SKM-1 treated with dmso at 0.1 percent for 144 hours (cell line): ENCODE measurements at regions not wholly inside any gene's neighbourhood (a gene's known extent, or its start where the extent isn't known, plus 50 kb on each side); places are given as distances from the start of the nearest gene placed in this dataset.

Experiments
- DNase-seq: peaks from one replicate; lab custom pipeline; 2025; ENCODE audit not compliant: unreplicated experiment; lab: John Stamatoyannopoulos, UW

DNA sequence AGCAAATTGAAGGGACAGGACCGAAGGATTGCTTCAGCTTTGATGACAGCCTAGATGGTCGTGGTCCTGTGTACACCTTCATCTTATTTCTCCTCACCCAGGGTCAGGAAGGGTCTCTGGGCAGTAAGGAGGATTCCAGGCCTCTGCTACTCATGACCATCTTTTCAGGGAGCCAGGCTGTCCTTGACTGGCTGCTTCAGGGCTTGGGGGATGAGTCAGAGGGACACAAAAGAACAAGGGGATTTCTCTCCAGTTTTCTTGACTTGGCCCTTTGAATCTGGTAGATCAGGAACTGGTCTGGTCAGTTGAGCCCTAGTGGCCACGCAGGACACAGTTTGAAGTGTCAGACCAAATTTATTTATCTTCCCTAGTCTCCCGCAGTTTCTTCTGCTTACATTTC, 402.1 kb upstream of the CHD6 start:
- no peak for DNase-seq

DNA sequence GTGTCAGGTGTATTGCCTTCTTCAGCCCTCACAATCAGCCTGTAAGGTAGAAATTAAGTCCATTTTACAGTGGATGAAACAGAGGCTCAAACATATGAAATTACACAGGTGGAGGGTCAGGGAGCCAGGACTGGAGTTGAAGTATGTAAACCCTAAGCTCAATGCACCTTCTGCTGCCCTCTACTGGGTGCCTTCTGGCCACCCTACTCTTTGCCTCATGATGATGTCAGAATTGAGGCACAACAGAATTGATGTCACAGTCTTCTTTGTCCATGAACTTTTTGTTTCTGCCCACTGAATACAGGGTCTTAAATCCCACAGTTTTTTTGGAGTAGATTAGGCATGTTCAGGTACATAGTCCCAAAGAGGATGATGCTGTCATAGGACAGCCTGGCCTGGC, 400.8 kb upstream of the CHD6 start:
- no peak for DNase-seq

DNA sequence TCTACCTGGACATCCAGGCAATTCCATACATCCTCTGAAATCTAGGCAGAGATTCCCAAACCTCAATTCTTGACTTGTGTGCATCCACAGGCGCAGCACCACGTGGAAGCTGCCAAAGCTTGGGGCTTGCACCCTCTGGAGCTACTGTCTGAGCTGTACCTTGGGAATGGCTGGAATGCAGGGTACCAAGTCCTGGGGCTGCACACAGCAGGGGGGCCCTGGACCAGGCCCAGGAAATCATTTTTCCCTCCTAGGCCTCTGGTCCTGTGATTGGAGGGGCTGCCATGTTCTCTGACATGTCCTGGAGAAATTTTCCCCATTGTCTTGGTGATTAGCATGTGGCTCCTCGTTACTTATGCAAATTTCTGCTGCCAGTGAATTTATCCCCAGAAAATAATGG, 391.9 kb upstream of the CHD6 start:
- no peak for DNase-seq

DNA sequence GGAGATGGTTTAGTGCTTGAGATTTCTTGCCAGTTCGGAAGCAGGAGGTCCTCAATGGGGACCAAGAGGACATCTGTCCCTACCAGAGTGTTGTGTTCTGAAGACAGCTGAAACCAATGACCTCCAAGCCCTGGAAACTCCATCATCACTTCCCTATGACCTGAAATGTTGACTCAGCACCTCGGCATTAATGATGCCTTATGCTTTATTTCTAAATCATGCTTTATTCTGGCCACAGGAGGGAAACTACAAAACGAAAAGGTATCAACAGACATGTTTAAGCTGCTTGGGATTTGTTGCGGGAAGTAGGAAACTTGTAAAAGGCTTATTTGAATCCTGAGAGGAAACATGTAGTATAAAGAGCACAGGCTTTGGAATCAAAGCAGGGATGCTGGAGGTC, 389.1 kb upstream of the CHD6 start:
- DNase-seq = no peak

DNA sequence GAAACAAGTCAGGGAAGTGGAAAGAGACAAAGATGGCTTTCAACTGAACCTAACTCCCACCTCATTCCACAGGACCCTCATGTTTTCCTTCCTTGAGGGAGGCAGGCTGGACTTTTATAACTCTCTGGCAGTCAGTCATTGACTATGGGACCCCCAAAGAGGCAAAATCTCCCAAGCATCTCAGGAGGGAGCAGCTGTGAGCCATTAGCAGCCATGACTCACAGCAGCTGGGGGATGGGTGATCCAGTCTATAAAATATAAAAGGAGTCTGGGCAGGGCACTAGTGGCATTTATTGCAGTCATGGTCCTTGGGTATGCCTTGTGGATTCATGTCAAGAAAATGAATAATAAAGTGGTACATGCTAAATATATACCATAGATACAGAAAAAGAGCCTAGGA, 387.0 kb upstream of the CHD6 start:
- no peak for DNase-seq

DNA sequence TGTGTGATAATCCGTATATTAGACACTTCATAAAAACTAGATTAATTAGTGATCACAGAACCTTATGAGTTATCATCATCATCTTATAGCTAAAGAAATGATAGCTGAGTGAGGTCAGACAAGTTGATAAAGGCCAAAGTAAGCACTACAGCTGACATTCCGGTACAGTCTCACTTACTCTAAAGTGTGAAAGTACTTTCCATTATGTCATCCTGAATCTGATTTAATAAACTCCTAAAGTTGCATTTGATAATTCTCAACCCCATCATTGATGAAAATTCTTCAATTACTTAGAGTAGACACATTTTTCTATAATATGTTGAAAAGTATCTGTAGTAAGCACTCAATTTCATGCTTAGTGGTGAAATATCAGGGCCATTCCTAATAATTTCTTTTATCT, 385.2 kb upstream of the CHD6 start:
- no peak for DNase-seq

DNA sequence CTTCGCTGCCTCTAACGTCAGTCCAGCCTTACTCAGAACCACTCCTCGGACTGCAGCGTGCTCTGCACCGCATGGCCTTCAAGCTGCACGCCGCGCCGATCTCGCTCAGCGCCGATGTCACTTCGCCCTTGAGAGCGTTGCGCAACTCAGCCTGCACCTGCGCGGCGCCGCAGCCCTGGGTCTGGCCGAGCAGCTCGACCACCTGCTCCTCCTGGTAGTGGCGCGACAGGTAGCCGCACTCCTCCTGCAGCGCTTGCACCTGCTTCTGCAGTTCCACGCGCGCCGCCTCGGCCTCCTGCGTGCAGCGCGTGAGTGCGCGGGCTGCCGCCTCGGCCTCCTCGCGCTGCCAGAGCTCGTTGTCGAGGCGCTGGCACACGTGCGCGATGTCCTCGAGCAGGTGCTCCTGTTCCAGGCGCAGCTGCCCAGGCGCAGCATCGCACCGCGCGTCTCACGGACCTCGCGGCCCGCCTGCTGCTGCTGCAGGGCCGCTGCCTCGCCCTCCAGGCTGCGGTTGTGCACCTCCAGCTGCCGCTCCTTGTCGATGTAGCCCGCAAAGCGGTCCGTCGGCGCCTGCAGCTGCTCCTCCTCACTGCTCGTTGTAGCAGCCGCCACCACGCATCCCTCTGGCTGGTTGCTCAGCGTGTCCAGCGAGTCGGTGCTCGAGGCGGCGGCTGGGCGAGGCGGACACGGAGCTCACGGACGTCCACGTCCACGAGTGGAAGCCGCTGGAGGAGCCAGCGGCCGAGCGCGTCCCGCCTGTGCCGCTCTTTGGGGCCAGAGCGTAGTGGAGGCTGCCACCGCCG, 380.6 kb upstream of the CHD6 start:
- no peak for DNase-seq

DNA sequence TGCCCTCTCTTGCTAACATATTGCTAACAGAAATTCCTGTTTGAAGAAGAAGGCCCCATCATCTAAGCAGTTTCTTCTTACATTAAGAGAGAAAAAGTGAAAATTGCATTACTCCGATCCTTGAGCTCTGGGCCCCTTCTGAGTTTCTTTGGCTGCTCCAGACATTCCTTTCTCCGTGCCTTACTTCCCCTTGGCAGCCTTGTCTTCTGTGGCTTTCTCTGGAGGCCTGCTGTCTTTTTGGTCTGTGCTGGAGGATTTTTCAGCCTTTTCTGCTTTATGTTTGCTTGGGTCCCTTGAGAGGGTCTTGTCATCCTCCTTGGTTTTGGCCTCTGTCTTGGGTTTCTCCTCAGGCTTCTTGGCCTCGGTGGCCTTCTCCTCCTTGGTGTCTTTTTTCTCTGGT, 378.8 kb upstream of the CHD6 start:
- DNase-seq = no peak

DNA sequence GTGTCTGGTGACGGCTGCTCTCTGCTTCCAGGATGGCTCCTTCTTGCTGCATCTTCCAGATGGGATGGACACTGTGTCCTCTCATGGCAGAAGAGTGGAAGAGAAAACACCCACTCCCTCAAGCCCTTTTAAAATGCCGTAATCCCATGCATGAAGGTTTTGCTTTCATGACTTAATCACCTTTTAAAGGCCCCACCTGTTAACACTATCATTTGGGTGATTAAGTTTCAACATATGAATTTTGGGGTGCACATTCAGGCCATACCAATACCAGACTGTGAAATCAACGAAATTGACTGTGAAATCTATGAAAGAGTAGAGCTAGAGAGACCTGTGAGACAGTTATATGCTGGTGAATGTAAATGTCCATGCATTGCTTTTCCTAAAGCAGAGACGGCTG, 374.3 kb upstream of the CHD6 start:
- DNase-seq = no peak

DNA sequence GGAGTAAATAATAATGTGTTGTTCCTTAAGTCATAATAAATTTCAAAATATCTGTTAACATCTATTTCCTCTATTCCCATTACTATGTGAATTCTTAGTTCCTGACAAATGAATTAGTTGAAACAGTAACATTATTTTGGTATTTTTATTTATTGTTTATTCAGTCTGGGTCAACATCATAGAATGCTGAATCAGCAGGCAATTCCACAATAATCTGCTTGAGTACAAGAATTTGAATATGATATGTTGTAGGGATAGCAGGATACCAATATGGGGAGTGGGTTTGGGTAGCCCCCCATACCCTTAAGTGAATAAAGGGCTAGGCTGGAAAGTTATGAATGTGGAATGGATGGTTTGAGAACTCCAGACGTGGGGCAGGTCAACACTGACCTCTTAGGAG, 373.2 kb upstream of the CHD6 start:
- DNase-seq = no peak

DNA sequence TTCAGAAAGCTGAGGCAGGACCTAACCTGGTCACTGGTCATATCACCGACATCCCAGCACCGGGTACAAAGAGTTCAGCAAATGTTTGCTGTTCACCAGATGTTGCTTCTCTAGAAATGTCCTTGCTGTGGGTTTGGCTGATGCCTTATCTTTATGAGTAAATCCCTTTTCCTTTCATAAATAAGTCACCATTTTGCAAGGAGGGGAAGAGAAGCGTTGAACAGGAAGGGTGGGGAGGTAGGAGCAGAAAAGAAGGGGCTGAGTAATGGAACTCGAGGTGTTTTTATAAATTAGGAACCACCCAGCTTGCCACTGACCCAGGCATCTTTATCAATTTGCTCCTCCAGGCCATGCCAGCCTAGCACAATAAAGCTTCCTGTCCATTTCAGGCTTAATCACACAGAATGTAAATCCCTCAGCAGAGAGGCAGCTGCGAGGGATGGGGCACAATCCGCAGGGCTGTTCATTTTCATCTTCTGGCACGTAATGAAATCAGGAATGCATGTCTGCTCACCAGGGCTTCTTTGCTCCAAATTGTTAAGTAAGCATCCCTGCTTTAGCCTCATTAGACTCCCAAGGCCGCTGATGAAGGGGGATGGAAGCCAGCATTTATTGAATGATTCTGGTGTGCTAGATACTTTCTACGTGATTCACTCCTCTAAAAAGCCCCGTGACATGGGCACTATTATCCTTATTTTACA, 371.9 kb upstream of the CHD6 start:
- DNase-seq = no peak

DNA sequence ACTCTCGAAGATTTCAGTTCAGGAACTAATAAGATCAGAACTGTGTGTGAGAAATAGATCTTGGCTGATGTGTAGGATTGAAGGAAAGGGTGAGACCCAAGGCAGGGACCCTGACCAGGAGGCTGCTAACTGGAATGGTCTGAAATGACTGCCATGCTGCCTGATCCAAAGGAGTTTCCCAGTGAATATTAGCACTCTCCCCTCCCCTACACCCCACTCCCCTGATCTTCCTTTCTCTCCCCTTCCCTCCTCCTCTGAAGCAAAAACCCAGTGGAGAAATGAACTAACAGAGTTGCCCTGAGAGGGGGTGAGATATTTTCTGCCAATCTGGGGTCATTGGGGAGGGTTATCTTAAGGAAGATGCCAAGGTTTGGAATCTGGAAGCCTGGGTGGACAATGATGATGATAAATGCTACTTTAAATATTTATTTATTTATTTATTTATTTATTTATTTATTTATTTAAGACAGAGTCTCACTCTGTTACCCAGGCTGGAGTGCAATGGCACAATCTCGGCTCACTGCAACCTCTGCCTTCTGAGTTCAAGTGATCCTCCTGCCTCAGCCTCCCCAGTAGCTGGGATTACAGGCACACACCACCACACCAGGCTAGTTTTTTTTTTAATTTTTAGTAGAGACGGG, 371.0 kb upstream of the CHD6 start:
- no peak for DNase-seq

DNA sequence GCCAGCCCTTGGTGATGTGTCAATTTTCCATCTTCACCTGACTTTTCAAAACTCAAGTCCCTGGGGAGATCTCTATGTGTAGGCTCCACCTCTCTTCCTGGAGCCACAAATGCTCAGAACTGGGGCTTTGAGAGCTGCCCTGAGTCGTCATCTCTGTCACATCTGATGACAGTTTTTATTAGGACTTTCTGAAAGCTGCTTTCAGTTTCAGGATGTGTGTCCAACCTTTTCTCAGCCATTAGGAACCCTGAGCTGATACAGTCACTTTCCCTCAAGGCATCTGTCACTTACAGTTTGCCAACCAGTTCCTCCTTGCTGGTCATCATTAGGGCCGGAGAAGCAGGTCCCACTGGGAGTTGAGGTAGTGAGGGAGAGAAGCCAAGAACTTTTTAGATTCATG, 365.9 kb upstream of the CHD6 start:
- DNase-seq = no peak

DNA sequence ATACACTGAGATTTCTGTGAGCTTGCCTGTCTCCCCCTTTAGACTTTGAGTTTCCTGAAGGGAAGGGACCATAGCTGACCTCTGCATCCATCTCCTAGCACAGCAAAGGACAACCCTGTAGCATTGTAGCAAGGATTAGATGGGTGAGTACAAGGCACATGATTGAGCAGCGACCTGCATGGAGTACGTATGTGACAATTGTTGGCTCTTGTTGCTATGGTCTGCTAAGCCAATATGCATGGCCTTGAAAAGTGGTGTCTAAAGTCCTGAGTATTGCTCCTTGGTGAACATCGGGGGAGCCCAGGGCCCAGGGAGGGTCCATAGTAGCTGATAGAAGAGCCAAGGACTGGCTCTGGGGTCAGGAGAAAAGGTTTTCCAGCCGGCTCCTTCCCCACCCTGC, 365.0 kb upstream of the CHD6 start:
- DNase-seq = no peak

DNA sequence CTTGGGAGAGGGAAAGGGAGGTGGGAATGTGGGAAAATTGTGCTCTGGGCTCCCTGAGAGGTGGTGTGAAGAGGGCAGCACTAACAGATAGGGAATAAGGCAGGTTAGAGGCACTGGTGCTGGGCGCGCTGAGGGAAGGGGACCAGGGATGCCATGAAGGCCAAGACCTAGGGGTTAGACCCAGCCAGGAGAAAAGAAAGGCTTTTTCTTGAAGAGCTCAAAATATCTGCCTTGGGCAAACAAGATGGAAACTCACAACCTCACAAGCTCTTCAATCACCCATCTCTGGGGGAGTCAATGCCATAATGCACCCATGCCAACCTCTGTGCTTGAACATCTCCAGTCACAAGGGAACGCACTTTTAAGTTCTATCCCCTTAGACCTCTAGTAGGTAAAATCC, 363.6 kb upstream of the CHD6 start:
- DNase-seq = no peak

DNA sequence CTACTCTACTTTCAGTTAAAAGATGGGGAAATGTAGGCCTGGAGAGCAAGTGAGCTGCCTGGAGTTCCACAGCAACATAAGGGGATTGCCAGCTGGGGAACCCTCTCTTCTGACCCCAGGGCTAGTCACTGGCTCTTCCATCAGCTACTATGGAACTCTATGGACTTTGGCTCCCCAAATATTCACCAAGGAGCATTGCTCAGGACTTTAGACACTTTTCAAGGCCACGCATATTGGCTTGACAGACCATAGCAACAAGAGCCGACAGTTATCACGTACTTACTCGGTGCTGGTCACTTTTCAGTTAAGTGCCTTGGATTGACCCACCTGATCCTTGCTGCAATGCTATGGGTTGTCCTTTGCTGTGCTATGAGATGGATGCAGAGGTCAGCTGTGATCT, 360.7 kb upstream of the CHD6 start:
- no peak for DNase-seq

DNA sequence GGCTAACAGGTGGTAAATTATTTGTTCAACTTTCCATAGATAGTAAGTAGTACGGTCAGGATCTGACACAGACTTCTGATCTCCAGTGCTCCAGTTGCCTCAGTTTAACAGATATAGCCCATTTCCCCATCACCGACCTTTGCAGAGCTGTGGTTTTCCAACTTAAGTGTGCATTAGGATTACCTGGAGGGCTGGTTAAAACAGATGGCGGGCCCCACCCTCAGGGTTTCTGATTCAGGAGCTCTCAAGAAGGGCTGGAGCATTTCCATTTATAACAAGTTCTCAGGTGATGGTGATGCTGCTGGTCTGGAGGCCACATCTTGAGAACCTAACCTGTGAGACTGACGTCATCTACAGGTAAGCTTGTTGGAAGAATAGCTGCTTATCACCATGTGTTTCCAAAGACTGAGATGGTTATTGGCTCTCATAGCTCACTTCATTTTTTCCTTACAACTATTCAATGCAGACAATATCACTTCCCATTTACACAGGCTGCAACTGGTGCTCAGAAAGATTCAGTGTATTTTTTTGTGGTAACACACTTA, 360.1 kb upstream of the CHD6 start:
- no peak for DNase-seq

DNA sequence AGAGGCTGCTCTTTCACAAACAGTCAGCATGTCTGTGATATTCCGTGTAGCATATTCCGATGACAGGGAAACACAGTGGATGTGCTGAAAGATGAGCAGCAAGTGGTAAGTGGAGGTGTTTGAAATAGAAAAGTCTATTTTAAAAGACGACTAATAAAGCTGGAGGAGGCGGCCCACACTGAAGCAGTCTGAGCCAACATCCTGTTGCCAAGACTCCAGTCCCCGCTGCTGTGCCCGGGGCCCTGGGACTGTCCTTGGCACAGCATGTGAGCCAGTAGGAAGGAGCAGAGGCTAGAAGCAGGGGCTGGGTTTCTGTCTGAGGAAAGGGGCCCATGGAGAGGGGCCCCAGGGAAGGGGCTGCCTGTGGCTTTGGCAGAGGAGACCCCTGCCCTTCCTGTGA, 351.5 kb upstream of the CHD6 start:
- DNase-seq = no peak

DNA sequence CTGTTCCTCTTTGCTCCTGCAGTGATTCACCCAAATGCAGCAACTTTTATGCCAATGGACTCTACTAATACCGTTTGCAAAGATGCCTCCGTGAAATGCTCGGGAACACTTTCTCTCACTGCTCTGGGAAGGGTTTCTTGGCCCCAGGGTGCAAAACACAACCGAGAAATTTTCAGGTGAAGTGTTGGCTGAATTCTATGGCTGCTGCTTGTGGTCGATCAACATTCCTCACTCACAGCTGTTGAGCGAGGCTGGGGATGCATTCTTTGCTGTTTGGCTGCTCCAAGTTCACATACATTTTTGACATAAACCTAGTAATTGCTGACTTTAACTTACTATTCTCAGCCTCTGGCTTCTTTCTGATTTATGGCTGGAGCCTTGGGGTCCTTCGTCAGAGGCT, 342.0 kb upstream of the CHD6 start:
- no peak for DNase-seq

DNA sequence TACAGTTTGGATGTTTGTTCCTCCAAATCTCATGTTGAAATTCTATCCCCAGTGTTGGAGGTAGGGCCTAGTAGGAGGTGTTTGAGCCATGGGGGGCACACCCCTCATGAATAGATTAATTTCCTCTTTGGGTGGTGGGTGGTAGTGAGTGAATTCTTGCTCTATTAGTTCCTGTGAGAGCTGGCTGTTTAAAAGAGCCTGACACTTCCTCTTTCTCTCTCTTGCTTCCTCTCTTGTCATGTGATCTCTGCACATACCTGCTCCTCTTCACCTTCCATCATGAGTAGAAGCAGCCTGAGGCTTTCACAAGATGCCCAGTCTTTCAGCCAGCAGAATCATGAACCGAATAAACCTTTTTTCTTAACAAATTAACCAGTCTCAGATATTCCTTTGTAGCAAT, 340.2 kb upstream of the CHD6 start:
- DNase-seq = no peak

DNA sequence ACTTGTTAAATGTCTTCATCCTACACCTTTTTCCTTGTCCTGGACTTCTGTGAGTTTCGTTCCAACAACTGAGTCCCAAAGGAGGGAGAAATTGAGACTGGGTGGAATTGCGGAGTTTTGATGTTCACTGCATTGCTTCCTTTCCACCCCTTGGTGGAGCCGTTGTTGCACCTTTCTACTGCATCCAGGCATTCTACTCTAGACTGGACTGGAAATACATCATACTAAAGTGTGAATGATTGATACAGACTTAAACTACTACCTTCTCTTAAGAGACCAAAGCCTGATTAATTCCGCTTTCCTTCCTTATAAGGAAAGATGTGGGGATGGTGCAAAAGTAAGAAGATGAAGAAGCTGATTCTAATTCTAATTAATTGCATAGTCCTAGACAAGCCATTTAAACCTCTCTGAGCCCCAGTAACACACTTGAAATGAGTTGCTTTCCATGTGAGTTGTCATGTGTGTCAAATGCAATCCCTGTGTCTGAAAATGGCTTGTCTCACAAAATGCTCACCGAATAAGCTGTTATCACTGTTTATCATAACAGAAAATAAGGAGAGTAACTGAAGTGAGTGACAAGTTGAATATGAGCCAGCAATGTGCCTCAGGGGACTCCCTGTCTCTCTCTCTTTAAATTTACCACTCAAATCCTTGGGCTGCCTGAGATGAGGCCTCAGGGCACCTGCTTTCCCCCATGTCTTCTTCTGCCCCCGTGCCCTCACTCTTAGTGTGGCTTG, 338.3 kb upstream of the CHD6 start:
- no peak for DNase-seq
